C4-2B (cell line): ENCODE measurements at regions not wholly inside any gene's neighbourhood (a gene's known extent, or its start where the extent isn't known, plus 50 kb on each side); places are given as distances from the start of the nearest gene placed in this dataset.

Experiments
- H3K27ac ChIP-seq: fragments of 450-650 bp; 2 replicates; pipeline ENCODE4 v1.5.1; 2017
- CTCF ChIP-seq: fragments of 450-650 bp; conservative IDR thresholded peaks from 2 replicates; pipeline ENCODE4 v1.5.1; 2017; ENCODE audit warnings: mild to moderate bottlenecking
- ZFX ChIP-seq: fragments of 450-650 bp; IDR thresholded peaks from 2 replicates; pipeline ENCODE4 v1.6.1; 2017

- TF ChIP-seq CTCF (no peak), ZFX (no peak)
Observed at GRCh38 chr5:152218694-152219093, 186.4 kb downstream of the NMUR2 start.

GRCh38 chr5:152205804-152206203, 199.3 kb downstream of the NMUR2 start:
- TF ChIP-seq ZFX (no peak), CTCF (no peak)
- no peak overlapping the region for H3K27ac ChIP-seq

More at GRCh38 chr5:152218694-152219093, 186.4 kb downstream of the NMUR2 start:
- H3K27ac ChIP-seq, result no peak overlapping the region; the same call in 1 of the 2 replicates

- no peak overlapping the region for H3K27ac ChIP-seq
- no peak for TF ChIP-seq ZFX
- TF ChIP-seq CTCF, result no peak
Observed at GRCh38 chr5:152202321-152202720, 202.8 kb downstream of the NMUR2 start.

GRCh38 chr5:152193391-152194107, 211.5 kb downstream of the NMUR2 start:
- no peak overlapping the region for H3K27ac ChIP-seq
- TF ChIP-seq CTCF, result no peak
- TF ChIP-seq ZFX, result no peak

- H3K27ac ChIP-seq, result no peak overlapping the region
- no peak for TF ChIP-seq ZFX
- no peak for TF ChIP-seq CTCF
Observed at GRCh38 chr5:152188251-152188650, 216.8 kb downstream of the NMUR2 start.

- TF ChIP-seq CTCF, result no peak
- TF ChIP-seq ZFX, result no peak
- H3K27ac ChIP-seq, result no peak overlapping the region
Observed at GRCh38 chr5:152187668-152188067, 217.4 kb downstream of the NMUR2 start.

- H3K27ac ChIP-seq, result no peak overlapping the region
- TF ChIP-seq CTCF, result no peak
- no peak for TF ChIP-seq ZFX
Observed at GRCh38 chr5:152185547-152186245, 219.4 kb downstream of the NMUR2 start.
